GM12878 (cell line): ENCODE measurements at regions not wholly inside any gene's neighbourhood (a gene's known extent, or its start where the extent isn't known, plus 50 kb on each side); places are given as distances from the start of the nearest gene placed in this dataset.

Experiments
- ATAC-seq: fragments of 200-7000 bp; cut with Tn5 transposase; 3 replicates; pipeline ENCODE4 v1.9.1; 2020; ENCODE audit warnings: mild to moderate bottlenecking, moderate library complexity
- BruUV-seq: library from RNA; stranded (reverse); fragments of 400-500 nt; replicated peaks from 2 replicates; lab custom pipeline; 2021; lab: Mats Ljungman, UMichigan
- CTCF ChIA-PET: fragments of 300-600 bp; sonication (Branson Sonifier 250); formaldehyde crosslinking; extraction: SDS; loops from one replicate; lab custom pipeline; 2021; ENCODE audit warnings: inconsistent platforms; lab: Yijun Ruan, JAX
- POLR2A ChIA-PET: fragments of 350-600 bp; formaldehyde crosslinking; extraction: SDS; loops from one replicate; lab custom pipeline; 2021; ENCODE audit warnings: inconsistent platforms; lab: Charles Lee
- RAD21 ChIA-PET: fragments of 300-600 bp; sonication (Branson Sonifier 250); formaldehyde crosslinking; loops from one replicate; lab custom pipeline; 2023; ENCODE audit warnings: antibody characterized with exemption; ENCODE audit not compliant: unreplicated experiment; lab: Charles Lee
- SMC1A ChIA-PET: fragments of 300-600 bp; sonication (Branson Sonifier 250); formaldehyde crosslinking; loops from one replicate; lab custom pipeline; 2023; ENCODE audit not compliant: unreplicated experiment, uncharacterized antibody; lab: Charles Lee
- DNase-seq: peaks from one replicate; pipeline ENCODE4 v3.0.0-alpha.2; 2011; ENCODE audit warnings: low read depth, low spot score
- FAIRE-seq: peaks from 3 replicates; lab custom pipeline; 2011; peaks lifted over from hg19 to GRCh38; lab: Jason Lieb, UNC
- H2AFZ ChIP-seq: 2 replicates; pipeline ENCODE4 v1.6.0; 2011; ENCODE audit warnings: low read depth, low read length, control low read depth; ENCODE audit not compliant: control insufficient read depth
- H3K27ac ChIP-seq: 2 replicates; pipeline ENCODE4 v1.5.1; 2011; ENCODE audit warnings: control low read depth; ENCODE audit not compliant: control insufficient read depth, insufficient read depth
- H3K27me3 ChIP-seq, 2 experiments: replicated peaks in 1 of 2; 2 replicates each; pipeline versions ENCODE4 v1.6.0 to v1.6.1; 2011; ENCODE audit warnings: low read length in 1 of 2; ENCODE audit not compliant: control insufficient read depth in 2 of 2, insufficient read depth in 2 of 2
- H3K36me3 ChIP-seq, 2 experiments: 2 replicates each; pipeline ENCODE4 v1.5.1; 2011; ENCODE audit warnings: low read length in 1 of 2; ENCODE audit not compliant: control insufficient read depth in 2 of 2, insufficient read depth in 2 of 2
- H3K4me1 ChIP-seq: 2 replicates; pipeline ENCODE4 v1.6.1; 2011; ENCODE audit warnings: mild to moderate bottlenecking, low read length, moderate library complexity, mixed read lengths; ENCODE audit not compliant: control insufficient read depth, insufficient read depth
- H3K4me2 ChIP-seq: 2 replicates; pipeline ENCODE4 v1.6.0; 2011; ENCODE audit warnings: control low read depth; ENCODE audit not compliant: control insufficient read depth, insufficient read depth
- H3K4me3 ChIP-seq: fragments of 200-600 bp; sonication (generic); 2 replicates; pipeline ENCODE4 v1.5.1; 2016
- H3K79me2 ChIP-seq: 2 replicates; pipeline ENCODE4 v1.6.0; 2011; ENCODE audit warnings: low read length; ENCODE audit not compliant: control insufficient read depth, insufficient read depth
- H3K9ac ChIP-seq: 2 replicates; pipeline ENCODE4 v1.8.0; 2011; ENCODE audit warnings: low read length, control low read depth, mixed read lengths; ENCODE audit not compliant: control insufficient read depth, insufficient read depth
- H3K9me3 ChIP-seq: replicated peaks from 3 replicates; pipeline ENCODE4 v1.5.1; 2011; ENCODE audit warnings: mild to moderate bottlenecking, low read length; ENCODE audit not compliant: control insufficient read depth, insufficient read depth
- H4K20me1 ChIP-seq: 2 replicates; pipeline ENCODE4 v1.6.0; 2011; ENCODE audit not compliant: control insufficient read depth, insufficient read depth
- EED ChIP-seq: sonication (generic); IDR thresholded peaks from 2 replicates; pipeline ENCODE4 v1.6.1; 2016; ENCODE audit warnings: antibody characterized with exemption, low read depth
- EGR1 ChIP-seq, 2 experiments: IDR thresholded peaks; 1 replicate in 1 of 2; 2 replicates in 1 of 2; pipeline ENCODE4 v1.6.1; 2011 to 2012; ENCODE audit warnings: low read depth in 2 of 2, low read length in 2 of 2, borderline replicate concordance in 1 of 2, mild to moderate bottlenecking in 1 of 2, moderate library complexity in 1 of 2
- HDAC2 ChIP-seq: fragments of 200-600 bp; sonication (generic); IDR thresholded peaks from 2 replicates; pipeline ENCODE4 v1.6.1; 2017
- MYC ChIP-seq: IDR thresholded peaks from 2 replicates; pipeline ENCODE4 v1.6.1; 2011; ENCODE audit warnings: mild to moderate bottlenecking, low read length, moderate library complexity, inconsistent platforms; ENCODE audit not compliant: insufficient read depth, insufficient replicate concordance, insufficient read length, severe bottlenecking
- PAX8 ChIP-seq: fragments of 450-650 bp; IDR thresholded peaks from 2 replicates; pipeline ENCODE4 v1.6.1; 2017; ENCODE audit warnings: mild to moderate bottlenecking, moderate library complexity
- POLR2A ChIP-seq: IDR thresholded peaks from 2 replicates; pipeline ENCODE4 v1.6.1; 2011; ENCODE audit warnings: low read depth, mild to moderate bottlenecking, low read length
- RAD21 ChIP-seq: IDR thresholded peaks from 2 replicates; pipeline ENCODE4 v1.6.1; 2011; ENCODE audit warnings: mild to moderate bottlenecking, low read depth, low read length, moderate library complexity; ENCODE audit not compliant: insufficient read depth
- SMAD1 ChIP-seq: fragments of 450-650 bp; IDR thresholded peaks from 2 replicates; pipeline ENCODE4 v1.6.1; 2018; ENCODE audit warnings: mild to moderate bottlenecking, low read depth; ENCODE audit not compliant: partially characterized antibody
- ZNF217 ChIP-seq: fragments of 450-650 bp; IDR thresholded peaks from 2 replicates; pipeline ENCODE4 v1.6.1; 2017; ENCODE audit warnings: antibody characterized with exemption, mild to moderate bottlenecking
- WGBS: methylation state at CpG from one replicate; pipeline ENCODE4 v1.1.6; 2016; ENCODE audit warnings: low lambda C conversion rate; ENCODE audit not compliant: insufficient replicate concordance, insufficient coverage; ENCODE audit errors: missing lambda C conversion rate; 5-methylcytosine and 5-hydroxymethylcytosine counted together
- in situ Hi-C: fragments of 300-500 bp; cut with MboI; formaldehyde crosslinking; loops from 9 replicates; pipeline ENCODE4 v1.14.3; 2018; ENCODE audit warnings: mixed read lengths
- intact Hi-C: fragments of 100-400 bp; cut with micrococcal nuclease; formaldehyde crosslinking; loops from one replicate; pipeline ENCODE4 v1.14.2; 2022; ENCODE audit not compliant: unreplicated experiment
- TF ChIP-seq, protein P1 (sequence below): IDR thresholded peaks from 2 replicates; pipeline ENCODE4 v1.6.1; 2012; ENCODE audit warnings: low read depth, low read length, improper control_type of control experiment
- TF ChIP-seq, protein P2 (sequence below): fragments of 450-650 bp; formaldehyde crosslinking; IDR thresholded peaks from 2 replicates; pipeline ENCODE4 v1.5.0; 2022; ENCODE audit warnings: mild to moderate bottlenecking, missing genetic modification characterization
- TF ChIP-seq, protein P3 (sequence below): IDR thresholded peaks from 2 replicates; pipeline ENCODE4 v1.6.1; 2011; ENCODE audit warnings: borderline replicate concordance, low read depth, mild to moderate bottlenecking, moderate library complexity, mixed read lengths, low read length; ENCODE audit not compliant: insufficient read depth; ENCODE audit errors: extremely low read length
- TF ChIP-seq, protein P4 (sequence below): fragments of 450-650 bp; IDR thresholded peaks from 2 replicates; pipeline ENCODE4 v1.6.1; 2018; ENCODE audit warnings: mild to moderate bottlenecking, low read depth, moderate library complexity; ENCODE audit not compliant: partially characterized antibody
- TF ChIP-seq, protein P5 (sequence below): IDR thresholded peaks from 2 replicates; pipeline ENCODE4 v1.6.1; 2011; ENCODE audit warnings: borderline replicate concordance, low read depth, mild to moderate bottlenecking, moderate library complexity, low read length; ENCODE audit not compliant: insufficient read depth, poor library complexity, severe bottlenecking

DNA sequence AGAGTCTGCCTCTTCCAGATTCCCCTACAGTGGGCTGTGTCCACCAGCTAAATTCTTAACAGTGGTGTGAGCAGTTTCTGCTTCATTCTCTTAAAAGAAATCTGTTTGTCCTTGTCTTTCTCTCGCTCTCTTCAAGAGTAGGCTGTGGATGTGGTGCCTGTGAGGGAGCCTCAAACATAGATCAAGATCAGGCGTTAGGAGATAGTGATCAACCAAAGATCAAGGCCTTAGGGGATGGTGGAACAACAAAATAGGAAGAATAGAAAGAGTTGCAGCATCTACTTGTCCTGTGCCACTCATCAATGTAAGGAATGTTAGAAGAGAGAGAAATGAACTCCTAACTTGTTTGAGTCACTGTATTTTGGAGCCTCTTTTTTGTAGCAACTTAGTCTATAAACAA, 144.2 kb downstream of the AASDH start:
- TF ChIP-seq, protein P1, sequence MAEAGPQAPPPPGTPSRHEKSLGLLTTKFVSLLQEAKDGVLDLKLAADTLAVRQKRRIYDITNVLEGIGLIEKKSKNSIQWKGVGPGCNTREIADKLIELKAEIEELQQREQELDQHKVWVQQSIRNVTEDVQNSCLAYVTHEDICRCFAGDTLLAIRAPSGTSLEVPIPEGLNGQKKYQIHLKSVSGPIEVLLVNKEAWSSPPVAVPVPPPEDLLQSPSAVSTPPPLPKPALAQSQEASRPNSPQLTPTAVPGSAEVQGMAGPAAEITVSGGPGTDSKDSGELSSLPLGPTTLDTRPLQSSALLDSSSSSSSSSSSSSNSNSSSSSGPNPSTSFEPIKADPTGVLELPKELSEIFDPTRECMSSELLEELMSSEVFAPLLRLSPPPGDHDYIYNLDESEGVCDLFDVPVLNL = no peak
- TF ChIP-seq, protein P2, sequence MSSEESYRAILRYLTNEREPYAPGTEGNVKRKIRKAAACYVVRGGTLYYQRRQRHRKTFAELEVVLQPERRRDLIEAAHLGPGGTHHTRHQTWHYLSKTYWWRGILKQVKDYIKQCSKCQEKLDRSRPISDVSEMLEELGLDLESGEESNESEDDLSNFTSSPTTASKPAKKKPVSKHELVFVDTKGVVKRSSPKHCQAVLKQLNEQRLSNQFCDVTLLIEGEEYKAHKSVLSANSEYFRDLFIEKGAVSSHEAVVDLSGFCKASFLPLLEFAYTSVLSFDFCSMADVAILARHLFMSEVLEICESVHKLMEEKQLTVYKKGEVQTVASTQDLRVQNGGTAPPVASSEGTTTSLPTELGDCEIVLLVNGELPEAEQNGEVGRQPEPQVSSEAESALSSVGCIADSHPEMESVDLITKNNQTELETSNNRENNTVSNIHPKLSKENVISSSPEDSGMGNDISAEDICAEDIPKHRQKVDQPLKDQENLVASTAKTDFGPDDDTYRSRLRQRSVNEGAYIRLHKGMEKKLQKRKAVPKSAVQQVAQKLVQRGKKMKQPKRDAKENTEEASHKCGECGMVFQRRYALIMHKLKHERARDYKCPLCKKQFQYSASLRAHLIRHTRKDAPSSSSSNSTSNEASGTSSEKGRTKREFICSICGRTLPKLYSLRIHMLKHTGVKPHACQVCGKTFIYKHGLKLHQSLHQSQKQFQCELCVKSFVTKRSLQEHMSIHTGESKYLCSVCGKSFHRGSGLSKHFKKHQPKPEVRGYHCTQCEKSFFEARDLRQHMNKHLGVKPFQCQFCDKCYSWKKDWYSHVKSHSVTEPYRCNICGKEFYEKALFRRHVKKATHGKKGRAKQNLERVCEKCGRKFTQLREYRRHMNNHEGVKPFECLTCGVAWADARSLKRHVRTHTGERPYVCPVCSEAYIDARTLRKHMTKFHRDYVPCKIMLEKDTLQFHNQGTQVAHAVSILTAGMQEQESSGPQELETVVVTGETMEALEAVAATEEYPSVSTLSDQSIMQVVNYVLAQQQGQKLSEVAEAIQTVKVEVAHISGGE = no peak
- TF ChIP-seq RAD21 (no peak), HDAC2 (no peak), ZNF217 (no peak), EED (no peak), EGR1 (IDR thresholded peaks at IDR 0.05; ENCODE audit: borderline replicate concordance in 1 of 2, low read depth in 2 of 2, low read length in 2 of 2) (no peak), POLR2A (no peak), SMAD1 (no peak), MYC (no peak), PAX8 (no peak)
- TF ChIP-seq, protein P3, sequence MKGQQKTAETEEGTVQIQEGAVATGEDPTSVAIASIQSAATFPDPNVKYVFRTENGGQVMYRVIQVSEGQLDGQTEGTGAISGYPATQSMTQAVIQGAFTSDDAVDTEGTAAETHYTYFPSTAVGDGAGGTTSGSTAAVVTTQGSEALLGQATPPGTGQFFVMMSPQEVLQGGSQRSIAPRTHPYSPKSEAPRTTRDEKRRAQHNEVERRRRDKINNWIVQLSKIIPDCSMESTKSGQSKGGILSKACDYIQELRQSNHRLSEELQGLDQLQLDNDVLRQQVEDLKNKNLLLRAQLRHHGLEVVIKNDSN = no peak
- TF ChIP-seq, protein P4, sequence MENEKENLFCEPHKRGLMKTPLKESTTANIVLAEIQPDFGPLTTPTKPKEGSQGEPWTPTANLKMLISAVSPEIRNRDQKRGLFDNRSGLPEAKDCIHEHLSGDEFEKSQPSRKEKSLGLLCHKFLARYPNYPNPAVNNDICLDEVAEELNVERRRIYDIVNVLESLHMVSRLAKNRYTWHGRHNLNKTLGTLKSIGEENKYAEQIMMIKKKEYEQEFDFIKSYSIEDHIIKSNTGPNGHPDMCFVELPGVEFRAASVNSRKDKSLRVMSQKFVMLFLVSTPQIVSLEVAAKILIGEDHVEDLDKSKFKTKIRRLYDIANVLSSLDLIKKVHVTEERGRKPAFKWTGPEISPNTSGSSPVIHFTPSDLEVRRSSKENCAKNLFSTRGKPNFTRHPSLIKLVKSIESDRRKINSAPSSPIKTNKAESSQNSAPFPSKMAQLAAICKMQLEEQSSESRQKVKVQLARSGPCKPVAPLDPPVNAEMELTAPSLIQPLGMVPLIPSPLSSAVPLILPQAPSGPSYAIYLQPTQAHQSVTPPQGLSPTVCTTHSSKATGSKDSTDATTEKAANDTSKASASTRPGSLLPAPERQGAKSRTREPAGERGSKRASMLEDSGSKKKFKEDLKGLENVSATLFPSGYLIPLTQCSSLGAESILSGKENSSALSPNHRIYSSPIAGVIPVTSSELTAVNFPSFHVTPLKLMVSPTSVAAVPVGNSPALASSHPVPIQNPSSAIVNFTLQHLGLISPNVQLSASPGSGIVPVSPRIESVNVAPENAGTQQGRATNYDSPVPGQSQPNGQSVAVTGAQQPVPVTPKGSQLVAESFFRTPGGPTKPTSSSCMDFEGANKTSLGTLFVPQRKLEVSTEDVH = no peak
- TF ChIP-seq, protein P5, sequence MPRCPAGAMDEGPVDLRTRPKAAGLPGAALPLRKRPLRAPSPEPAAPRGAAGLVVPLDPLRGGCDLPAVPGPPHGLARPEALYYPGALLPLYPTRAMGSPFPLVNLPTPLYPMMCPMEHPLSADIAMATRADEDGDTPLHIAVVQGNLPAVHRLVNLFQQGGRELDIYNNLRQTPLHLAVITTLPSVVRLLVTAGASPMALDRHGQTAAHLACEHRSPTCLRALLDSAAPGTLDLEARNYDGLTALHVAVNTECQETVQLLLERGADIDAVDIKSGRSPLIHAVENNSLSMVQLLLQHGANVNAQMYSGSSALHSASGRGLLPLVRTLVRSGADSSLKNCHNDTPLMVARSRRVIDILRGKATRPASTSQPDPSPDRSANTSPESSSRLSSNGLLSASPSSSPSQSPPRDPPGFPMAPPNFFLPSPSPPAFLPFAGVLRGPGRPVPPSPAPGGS = no peak
- POLR2A ChIA-PET = no interaction called here
- DNase-seq = no peak
- RAD21 ChIA-PET = no interaction called here
- ATAC-seq = no peak
- Histone ChIP-seq H3K9ac (no peak overlapping the region), H4K20me1 (no peaks in the 10 kb centered on the region), H3K4me3 (no peak overlapping the region), H2AFZ (no peak overlapping the region), H3K36me3 (no peaks in the 10 kb centered on the region), H3K9me3 (no peaks in the 10 kb centered on the region), H3K4me1 (no peaks in the 10 kb centered on the region), H3K27me3 (no peaks in the 10 kb centered on the region; a peak in 1 of 4 replicates), H3K27ac (no peak overlapping the region), H3K79me2 (no peaks in the 10 kb centered on the region), H3K4me2 (no peak overlapping the region)
- intact Hi-C loops = no loop called here
- BruUV-seq = no TSS peak
- CTCF ChIA-PET = no interaction called here
- no peak for FAIRE-seq
- 48% methylated on average over 2 of the region's 2 CpGs for WGBS
- SMC1A ChIA-PET = no interaction called here
- in situ Hi-C loops = no loop called here
